ENCODE measurements at regions not wholly inside any gene's neighbourhood (a gene's known extent, or its start where the extent isn't known, plus 50 kb on each side); places are given as distances from the start of the nearest gene placed in this dataset.

GRCh38 chr1:82454431-82454830 lies 653.7 kb downstream of the ADGRL2 start:
- no peak for DNase-seq

GRCh38 chr1:82453511-82454185 lies 652.9 kb downstream of the ADGRL2 start:
- no peak for DNase-seq

GRCh38 chr1:82452096-82452495 lies 651.4 kb downstream of the ADGRL2 start:
- DNase-seq: no peak

DNA sequence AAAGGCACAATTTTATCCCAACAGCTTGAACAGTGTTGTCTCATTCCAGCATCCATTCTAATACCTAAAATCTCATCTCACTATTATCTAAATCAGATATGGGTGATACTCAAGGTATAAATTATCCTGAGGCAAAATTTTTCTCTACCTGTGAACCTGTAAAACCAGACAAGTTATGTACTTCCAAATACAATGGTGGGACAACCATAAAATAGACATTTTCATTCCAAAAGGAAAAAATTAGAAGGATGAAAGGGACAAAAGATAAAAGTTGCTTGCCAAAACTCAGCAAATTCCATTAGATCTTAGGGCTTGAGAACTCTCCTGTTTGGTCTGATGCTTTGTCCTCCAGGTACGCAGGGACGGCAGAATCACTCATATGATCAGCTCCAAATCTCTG lies 650.5 kb downstream of the ADGRL2 start:
- no peak for DNase-seq

DNA sequence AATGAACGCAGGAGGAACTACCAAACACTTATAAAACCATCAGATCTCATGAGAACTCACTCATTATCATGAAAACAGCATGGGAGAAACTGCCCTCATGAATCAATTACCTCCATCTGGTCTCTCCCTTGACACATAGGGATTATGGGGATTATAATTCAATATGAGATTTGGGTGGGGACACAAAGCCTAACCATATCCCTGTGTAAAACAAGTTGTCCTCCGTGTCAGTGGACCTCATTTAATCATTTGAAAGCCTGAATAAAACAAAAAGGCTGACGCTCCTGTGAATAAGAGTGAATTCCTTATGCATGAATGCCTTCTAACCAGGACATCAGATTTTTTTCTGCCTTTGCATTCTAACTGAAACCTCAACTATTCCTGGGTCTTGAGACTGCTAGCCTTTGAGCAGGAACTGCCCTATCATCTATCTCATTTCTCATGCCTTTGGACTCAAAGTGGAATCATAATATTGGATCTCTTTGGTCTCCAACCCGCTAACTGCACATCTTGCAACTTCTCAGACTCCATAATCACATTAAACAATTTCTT lies 648.8 kb downstream of the ADGRL2 start:
- DNase-seq: no peak

GRCh38 chr1:82446955-82447354 lies 646.2 kb downstream of the ADGRL2 start:
- no peak for DNase-seq

- no peak for DNase-seq
Observed at GRCh38 chr1:82446236-82446635, 645.5 kb downstream of the ADGRL2 start.

DNA sequence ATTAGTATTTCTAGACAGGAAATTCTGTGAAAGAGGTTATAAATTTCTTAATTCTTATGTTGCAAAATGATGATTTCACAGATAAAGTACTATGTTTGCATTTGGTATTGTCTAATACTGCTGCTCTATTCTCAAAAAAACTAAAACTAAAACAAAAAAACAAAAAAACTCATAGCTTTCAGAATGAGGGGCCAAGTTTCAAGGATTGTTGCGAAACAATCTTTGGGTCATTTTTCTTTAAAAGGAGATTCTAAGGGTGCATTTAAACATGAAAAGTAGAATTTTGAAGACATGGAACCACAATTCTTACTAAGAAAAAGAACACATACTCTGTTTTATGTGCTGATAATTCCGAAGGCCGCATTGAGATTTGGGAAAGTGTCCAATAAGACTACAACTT lies 645.1 kb downstream of the ADGRL2 start:
- no peak for DNase-seq

- no peak for DNase-seq
Observed at GRCh38 chr1:82445132-82445531, 644.4 kb downstream of the ADGRL2 start.

DNA sequence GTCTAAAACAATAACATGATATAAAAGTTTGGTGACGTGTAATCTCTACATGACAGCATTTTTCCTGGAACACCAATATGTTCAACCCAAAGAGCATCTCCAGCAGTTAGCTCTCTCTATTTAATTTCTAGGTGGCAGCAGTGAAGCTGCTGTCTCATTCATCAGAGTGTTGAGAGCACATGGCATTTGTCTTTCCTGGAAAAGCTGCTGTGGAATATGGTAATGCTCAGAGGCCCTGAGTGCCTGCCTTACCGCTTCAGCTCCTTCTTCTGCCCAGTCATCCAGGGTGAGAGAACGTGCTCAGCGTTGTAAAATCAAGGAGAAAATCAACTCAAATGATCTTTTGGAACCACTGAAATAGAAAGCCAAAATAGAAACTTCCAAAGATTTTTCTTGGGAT lies 640.7 kb downstream of the ADGRL2 start:
- no peak for DNase-seq

- no peak for DNase-seq
Observed at GRCh38 chr1:82423174-82423815, 622.6 kb downstream of the ADGRL2 start.

DNA sequence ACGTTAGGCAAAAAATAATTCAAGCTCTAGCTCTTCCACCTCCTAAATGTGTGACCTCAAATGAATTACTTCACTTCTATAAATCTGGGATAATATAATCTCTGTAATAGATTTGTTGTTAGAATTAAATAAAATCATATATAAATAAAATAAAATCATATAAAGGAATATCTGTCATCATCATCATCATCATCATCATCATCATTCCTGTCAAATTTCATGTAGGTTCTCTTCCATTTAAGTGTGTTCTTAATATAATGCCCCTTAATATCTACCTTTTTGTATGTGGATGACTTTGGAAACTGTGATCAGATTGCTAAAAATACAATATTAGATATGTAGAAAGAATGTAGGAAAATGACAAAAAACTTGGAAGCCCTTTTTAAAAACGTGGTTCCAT lies 621.0 kb downstream of the ADGRL2 start:
- no peak for DNase-seq

DNA sequence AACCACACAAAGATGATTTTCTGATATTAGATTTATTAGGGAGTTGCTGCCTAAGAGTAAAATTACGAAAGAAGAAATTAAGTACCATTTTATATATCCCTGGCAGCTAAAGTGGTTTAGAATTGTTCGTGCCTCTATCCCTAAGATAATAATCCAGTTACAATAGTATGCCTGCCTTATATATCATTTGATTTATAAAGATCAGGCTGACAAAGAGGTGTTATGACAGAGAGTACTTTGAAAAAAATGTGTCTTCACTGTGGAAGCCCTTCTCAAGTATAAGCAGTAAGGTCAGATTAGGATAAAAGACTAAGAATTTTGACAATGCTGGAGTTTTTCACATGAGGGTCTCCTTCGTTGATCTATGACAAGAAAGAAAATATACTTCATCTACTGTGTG lies 619.9 kb downstream of the ADGRL2 start:
- DNase-seq: no peak

GRCh38 chr1:82411605-82412004 lies 610.9 kb downstream of the ADGRL2 start:
- DNase-seq: no peak

DNA sequence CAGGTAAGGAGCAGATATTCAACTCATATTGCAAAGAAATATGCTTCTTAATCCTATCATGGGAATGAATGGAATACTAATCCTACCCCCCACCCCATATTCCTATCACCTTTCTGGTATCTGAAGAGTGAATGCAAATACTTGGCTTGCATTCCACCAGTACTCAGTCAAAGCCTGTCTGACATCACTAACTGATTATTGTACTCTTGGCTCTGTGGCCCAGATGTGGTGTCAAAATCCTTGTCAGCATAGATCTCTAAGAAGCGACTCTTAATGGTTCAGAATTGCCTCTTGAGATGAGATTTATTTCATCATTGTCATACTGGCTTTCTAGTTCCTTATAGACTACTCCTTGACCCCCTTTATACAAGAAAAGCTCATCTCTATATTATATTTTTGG lies 604.6 kb downstream of the ADGRL2 start:
- DNase-seq: no peak

- no peak for DNase-seq
Observed at GRCh38 chr1:82401116-82401515, 600.4 kb downstream of the ADGRL2 start.

GRCh38 chr1:82400521-82400920 lies 599.8 kb downstream of the ADGRL2 start:
- no peak for DNase-seq

DNA sequence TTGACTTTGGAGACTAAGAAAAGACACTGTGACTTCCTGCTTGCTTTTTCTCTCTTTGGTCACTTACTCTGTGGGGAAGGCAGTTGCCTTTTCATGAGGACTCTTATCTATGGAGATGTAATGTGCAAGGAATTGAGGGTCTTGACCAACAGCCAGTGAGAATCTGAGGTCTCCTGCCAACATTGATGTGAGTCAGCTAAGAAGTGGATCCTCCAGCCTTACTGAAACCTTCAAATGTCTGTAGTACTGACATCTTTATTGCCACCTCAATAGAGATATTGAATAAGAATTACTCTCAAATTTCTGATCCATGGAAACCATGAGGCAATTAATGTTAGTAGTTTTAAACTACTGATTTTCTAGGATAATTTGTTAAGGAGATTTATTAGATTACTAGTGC lies 598.4 kb downstream of the ADGRL2 start:
- DNase-seq: no peak

- DNase-seq: no peak
Observed at GRCh38 chr1:82398357-82398756, 597.6 kb downstream of the ADGRL2 start.

GRCh38 chr1:82395440-82395839 lies 594.7 kb downstream of the ADGRL2 start:
- no peak for DNase-seq

- no peak for DNase-seq
Observed at GRCh38 chr1:82392946-82393345, 592.2 kb downstream of the ADGRL2 start.

- DNase-seq: no peak
Observed at GRCh38 chr1:82392513-82392912, 591.8 kb downstream of the ADGRL2 start.

GRCh38 chr1:82391712-82392111 lies 591.0 kb downstream of the ADGRL2 start:
- no peak for DNase-seq

DNA sequence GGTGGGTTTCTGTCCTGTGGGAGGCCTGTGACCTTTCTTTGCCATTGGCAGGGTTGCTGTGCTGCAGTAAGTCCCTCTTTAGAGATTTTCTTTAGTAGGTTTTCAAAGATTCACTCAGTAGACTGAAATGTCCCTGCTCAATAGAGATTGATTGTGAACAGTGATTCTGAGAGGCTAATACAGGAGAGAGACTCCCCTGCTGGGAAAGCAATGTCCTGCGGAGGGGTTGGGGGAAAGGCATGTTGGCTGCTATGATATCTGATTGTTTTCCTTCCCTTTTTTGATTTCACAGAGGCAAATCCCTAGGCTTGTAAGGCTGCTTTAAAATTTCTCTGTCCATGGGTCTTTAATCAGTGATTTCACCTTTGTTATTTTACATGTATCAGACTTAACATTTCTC lies 589.9 kb downstream of the ADGRL2 start:
- DNase-seq: no peak

GRCh38 chr1:82388679-82389078 lies 587.9 kb downstream of the ADGRL2 start:
- no peak for DNase-seq
